8988T (cell line): ENCODE measurements at regions not wholly inside any gene's neighbourhood (a gene's known extent, or its start where the extent isn't known, plus 50 kb on each side); places are given as distances from the start of the nearest gene placed in this dataset.

Experiments used
- DNase-seq: peaks from one replicate; pipeline ENCODE4 v3.0.0; 2011

- DNase-seq, result no peak
These were observed 129.3 kb upstream of the TENM4 start for GRCh38 chr11:79570104-79570503.

GRCh38 chr11:79564288-79564925 is 123.6 kb upstream of the TENM4 start:
- DNase-seq, result no peak

- no peak for DNase-seq
These were observed 120.7 kb upstream of the TENM4 start for GRCh38 chr11:79561496-79561895.

GRCh38 chr11:79550809-79551208 is 110.0 kb upstream of the TENM4 start:
- DNase-seq, result no peak

GRCh38 chr11:79547256-79547655 is 106.4 kb upstream of the TENM4 start:
- no peak for DNase-seq

DNA sequence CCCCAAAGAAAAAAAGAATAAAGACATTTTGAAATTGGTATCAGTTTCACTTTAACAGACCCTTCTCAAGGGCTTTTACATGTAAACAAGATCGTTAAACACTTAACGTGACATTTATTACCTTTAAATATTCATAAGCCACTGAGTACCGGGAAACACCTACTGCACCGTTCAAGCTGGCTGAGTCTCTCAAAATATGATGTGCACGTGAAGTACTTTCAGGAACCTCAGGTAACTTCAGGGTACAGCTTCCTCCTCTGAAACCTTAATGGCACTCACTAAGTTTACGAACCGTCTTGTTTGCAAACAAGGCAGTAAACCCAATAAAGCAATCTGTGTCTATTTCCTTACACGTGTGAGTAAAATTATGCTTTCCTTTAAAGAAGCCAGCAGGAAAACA is 105.5 kb upstream of the TENM4 start:
- DNase-seq, result no peak

- DNase-seq, result no peak
These were observed 103.5 kb upstream of the TENM4 start for GRCh38 chr11:79544361-79544760.

- no peak for DNase-seq
These were observed 102.3 kb upstream of the TENM4 start for GRCh38 chr11:79543101-79543500.

- no peak for DNase-seq
These were observed 100.6 kb upstream of the TENM4 start for GRCh38 chr11:79541466-79541865.

- no peak for DNase-seq
These were observed 97.9 kb upstream of the TENM4 start for GRCh38 chr11:79538775-79539174.

GRCh38 chr11:79536155-79536917 is 95.5 kb upstream of the TENM4 start:
- no peak for DNase-seq

DNA sequence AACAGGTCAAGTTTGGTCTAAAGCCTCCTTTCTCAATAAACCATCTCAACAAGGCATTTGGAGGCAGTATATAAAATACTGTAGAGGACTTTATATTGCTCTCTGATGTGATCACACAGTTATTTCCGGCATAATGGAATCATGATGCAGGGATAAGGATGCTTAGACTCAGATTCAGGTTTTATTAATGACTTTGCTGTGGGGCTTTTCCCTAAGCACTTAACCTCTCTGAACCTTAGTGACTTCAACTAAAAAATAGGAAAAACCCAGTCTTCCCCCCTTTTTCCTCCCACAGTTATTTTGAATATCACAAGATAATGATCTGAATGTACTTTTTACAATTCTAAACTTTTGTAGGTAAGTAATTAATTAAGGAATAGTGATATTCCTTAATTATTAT is 94.8 kb upstream of the TENM4 start:
- no peak for DNase-seq

DNA sequence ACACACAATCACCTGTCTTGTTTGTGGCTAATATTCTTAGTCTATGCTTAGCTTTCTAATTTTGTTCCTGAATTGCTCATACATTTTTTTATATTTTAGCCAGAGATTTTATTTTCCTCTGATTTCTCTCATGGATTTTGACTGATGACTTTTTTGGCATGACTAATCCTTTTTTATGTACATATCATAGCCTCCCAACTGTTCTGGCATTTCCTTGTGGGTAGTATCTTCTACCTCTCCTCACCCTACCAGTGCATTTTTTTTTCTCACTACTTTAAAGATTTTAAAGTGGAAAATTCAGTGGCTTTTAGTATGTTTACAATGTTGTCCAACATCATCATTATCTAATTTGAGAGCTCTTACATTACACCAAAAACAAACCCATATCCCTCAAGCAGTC is 84.4 kb upstream of the TENM4 start:
- DNase-seq, result no peak

DNA sequence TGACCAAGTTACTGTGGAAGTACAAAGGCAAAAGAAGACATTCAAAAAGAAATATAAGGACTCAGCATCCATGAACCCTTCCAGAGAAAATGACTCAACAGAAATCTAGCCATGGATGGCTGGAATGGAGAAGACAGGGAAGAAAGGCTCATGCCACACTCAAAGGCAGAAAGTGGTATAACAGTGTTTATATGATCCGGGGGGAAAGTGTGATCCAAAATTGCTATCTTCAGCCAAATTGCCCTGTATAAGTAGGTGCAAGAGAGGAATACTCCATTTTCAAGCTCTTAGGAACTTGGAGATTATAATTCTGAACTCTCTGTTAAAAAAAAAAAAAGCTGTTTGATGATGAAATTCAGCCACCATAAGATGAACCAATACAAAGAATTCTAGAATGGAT is 81.8 kb upstream of the TENM4 start:
- DNase-seq, result no peak

- no peak for DNase-seq
These were observed 79.3 kb upstream of the TENM4 start for GRCh38 chr11:79520086-79520485.

DNA sequence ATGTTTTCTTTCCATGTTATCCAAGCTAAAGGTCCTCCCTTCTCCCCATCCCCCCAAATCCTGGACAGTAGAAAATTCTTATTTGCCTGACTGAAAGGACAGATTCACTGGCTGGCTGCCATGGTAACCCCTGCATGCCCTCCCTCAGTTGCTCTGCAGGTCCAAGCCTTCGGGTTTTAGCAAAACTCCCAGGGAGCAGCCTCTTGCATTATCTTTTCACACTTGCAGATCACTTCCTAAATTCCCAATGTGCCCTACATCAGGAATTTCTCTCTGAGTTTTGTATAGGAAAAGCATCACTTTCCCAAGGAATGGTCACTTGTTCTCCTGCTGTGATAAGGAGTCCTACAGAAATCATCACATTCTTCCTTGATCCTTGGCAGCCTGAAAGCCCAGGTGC is 75.0 kb upstream of the TENM4 start:
- no peak for DNase-seq

GRCh38 chr11:79514695-79515094 is 73.9 kb upstream of the TENM4 start:
- DNase-seq, result no peak

DNA sequence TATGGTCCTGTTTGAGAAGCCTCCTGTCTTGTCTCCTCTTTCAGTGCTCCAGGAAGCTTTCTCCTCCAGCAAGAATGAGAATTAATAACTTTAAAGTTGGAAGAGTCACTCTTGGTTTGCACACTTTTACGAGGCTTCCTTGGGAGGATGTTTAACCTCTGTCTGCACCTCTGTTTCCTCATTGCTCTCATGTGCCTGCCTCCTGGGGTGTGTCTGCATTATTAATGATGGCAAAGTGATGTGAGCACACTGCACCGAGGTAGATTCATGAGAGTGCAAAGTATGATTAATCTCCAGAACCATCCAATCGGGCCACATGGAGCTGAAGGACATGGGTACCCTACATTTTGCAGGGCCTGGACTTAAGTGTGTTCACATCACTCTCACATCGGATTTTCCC is 73.5 kb upstream of the TENM4 start:
- DNase-seq, result no peak

DNA sequence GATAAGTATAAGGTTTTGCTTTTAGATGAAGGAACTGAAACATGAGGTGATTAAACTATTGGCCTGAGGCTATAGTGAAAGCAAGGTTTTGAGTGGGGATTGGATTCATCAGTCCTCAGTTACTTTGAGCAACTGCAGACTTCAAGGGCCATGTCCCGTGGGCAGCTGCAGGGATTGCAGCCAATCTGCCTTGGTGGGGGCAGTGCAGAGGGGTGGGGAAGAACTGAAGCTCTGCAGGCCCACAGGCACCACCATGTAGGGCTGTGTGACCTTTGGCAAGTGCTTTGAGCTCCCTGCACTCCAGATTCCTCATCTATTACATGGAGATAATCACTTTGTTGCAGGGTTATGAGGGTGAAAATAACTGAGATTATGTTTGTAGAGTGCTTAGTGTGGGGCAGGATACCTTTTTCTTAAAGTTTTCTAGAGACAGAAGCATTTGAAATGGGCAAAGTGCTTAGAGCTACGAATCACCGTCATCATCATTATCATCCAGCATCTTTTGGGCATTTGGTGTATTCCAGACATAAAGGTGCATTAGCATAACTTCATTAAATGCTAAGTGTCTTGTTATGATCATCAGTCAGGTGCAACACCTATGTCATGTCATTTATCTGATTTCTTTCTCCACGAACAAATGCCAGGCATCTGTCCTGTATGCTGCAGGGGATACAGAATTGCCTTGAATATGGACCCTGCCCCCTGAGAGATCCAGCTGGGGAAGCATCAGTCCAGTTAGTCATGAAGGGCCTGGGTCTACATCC is 72.1 kb upstream of the TENM4 start:
- DNase-seq, result no peak

GRCh38 chr11:79510960-79511359 is 70.1 kb upstream of the TENM4 start:
- no peak for DNase-seq

GRCh38 chr11:79508461-79508860 is 67.6 kb upstream of the TENM4 start:
- DNase-seq, result no peak

DNA sequence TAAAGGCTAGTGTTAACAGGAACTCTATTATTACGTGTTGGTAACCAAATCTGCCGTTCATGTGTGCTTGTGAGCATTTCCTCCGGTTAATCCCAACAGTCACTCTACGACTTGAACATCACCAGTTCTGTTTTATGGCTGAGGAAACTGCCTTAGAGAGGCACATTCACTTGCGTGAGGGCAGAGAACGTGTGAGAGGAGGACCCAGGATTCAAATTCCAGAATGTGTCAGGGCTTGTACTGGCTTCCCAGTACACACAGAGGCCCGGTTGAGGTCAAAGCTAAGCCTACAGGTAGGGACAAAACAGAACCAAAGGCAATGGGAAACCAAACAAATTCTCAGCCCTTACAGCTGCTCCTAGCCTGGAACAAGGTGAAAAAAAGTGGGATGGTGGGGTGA is 66.9 kb upstream of the TENM4 start:
- DNase-seq, result no peak

- DNase-seq, result no peak
These were observed 66.0 kb upstream of the TENM4 start for GRCh38 chr11:79506734-79507344.

DNA sequence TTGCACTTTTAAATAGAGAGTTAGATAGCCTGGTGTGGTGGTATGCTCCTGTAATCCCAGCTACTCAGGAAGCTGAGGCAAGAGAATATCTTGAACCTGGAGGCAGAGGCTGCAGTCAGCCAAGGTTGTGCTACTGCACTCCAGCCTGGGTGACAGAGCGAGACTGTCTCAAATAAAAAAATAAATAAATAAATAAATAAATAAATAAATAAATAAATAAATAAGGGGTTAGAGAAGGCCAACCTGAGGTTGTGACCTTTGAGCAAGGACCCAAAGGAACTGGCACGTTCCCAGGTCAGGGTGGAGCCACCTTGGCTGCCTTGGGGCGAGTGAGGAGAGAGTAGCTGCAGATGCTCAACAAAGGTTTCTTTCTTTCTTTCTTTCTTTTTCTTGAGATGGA is 65.3 kb upstream of the TENM4 start:
- no peak for DNase-seq
